ENCODE measurements at regions not wholly inside any gene's neighbourhood (a gene's known extent, or its start where the extent isn't known, plus 50 kb on each side); places are given as distances from the start of the nearest gene placed in this dataset.

DNA sequence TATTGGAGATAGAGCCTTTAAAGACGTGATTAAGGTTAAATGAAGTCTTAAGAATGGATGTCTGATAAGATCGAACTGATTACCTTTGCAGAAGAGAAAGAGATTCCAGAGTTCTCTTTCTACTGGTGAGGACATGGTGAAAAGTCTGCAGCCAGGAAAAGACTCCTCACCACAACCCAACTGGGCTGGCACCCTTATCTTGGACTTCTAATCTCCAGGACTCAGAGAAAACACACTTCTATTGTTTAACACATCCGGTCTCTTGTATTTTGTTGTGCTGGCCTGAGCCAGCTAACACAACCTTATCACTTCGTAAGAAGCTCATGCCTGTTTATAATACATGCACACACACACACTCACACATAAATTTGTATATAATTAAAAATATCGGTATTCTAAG lies 489.1 kb downstream of the PRDM9 start:
- Histone ChIP-seq H3K27me3 (replicated peaks in 1 of 2; ENCODE audit: control insufficient read depth in 2 of 2, insufficient read depth in 2 of 2, low read length in 1 of 2) (no peaks in the 10 kb centered on the region), H3K4me3 (no peak overlapping the region), H4K20me1 (ENCODE audit: control insufficient read depth, insufficient read depth) (no peaks in the 10 kb centered on the region), H3K4me1 (ENCODE audit: control insufficient read depth, insufficient read depth, low read length) (no peaks in the 10 kb centered on the region), H3K27ac (ENCODE audit: control insufficient read depth, insufficient read depth) (no peak overlapping the region), H2AFZ (ENCODE audit: control insufficient read depth, low read depth, low read length) (no peak overlapping the region), H3K36me3 (ENCODE audit: control insufficient read depth in 2 of 2, insufficient read depth in 2 of 2, low read length in 1 of 2) (no peaks in the 10 kb centered on the region), H3K9me3 (replicated peaks; ENCODE audit: control insufficient read depth, insufficient read depth, low read length) (no peaks in the 10 kb centered on the region), H3K4me2 (ENCODE audit: control insufficient read depth, insufficient read depth) (no peak overlapping the region), H3K79me2 (ENCODE audit: control insufficient read depth, insufficient read depth, low read length) (no peaks in the 10 kb centered on the region), H3K9ac (ENCODE audit: control insufficient read depth, insufficient read depth, low read length) (no peak overlapping the region)
- in situ Hi-C loops (cut with MboI) (no loop called here), intact Hi-C loops (cut with micrococcal nuclease; ENCODE audit: unreplicated experiment) (no loop called here)
- ChIA-PET POLR2A (no interaction called here), SMC1A (ENCODE audit: uncharacterized antibody, unreplicated experiment) (interaction anchor here (1.4 kb wide), 1 partner anchor 176 kb away, joined by 3 read pairs; no protein-coding TSS in a partner anchor), CTCF (interaction anchor here (1.0 to 1.2 kb wide), 2 partner anchors 176 to 184 kb away, joined by 3 read pairs; no protein-coding TSS in a partner anchor), RAD21 (ENCODE audit: unreplicated experiment) (no interaction called here)
- ATAC-seq, result no peak
- no TSS peak for BruUV-seq (replicated peaks)
- DNase-seq (ENCODE audit: low read depth, low spot score), result no peak
- FAIRE-seq, result no peak
- TF ChIP-seq FOS (IDR thresholded peaks at IDR 0.05; ENCODE audit: borderline replicate concordance, extremely low read depth, insufficient read length) (no peak), CBX3 (IDR thresholded peaks at IDR 0.05; ENCODE audit: borderline replicate concordance, low read depth) (no peak), E4F1 (IDR thresholded peaks at IDR 0.05; ENCODE audit: borderline replicate concordance, partially characterized antibody) (no peak)
- TF ChIP-seq, protein P1, sequence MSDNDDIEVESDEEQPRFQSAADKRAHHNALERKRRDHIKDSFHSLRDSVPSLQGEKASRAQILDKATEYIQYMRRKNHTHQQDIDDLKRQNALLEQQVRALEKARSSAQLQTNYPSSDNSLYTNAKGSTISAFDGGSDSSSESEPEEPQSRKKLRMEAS (IDR thresholded peaks at IDR 0.05; ENCODE audit: low read depth, low read length), result no peak
- TF ChIP-seq, protein P2, sequence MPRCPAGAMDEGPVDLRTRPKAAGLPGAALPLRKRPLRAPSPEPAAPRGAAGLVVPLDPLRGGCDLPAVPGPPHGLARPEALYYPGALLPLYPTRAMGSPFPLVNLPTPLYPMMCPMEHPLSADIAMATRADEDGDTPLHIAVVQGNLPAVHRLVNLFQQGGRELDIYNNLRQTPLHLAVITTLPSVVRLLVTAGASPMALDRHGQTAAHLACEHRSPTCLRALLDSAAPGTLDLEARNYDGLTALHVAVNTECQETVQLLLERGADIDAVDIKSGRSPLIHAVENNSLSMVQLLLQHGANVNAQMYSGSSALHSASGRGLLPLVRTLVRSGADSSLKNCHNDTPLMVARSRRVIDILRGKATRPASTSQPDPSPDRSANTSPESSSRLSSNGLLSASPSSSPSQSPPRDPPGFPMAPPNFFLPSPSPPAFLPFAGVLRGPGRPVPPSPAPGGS (IDR thresholded peaks at IDR 0.05; ENCODE audit: borderline replicate concordance, insufficient read depth, low read depth, low read length, poor library complexity, severe bottlenecking), result no peak
- WGBS (ENCODE audit: insufficient coverage, insufficient replicate concordance, low lambda C conversion rate, missing lambda C conversion rate), result 10% methylated on average over 5 of the region's 5 CpGs

Data from GM12878 (cell line).